HG03095 (cell line): ENCODE measurements at regions not wholly inside any gene's neighbourhood (a gene's known extent, or its start where the extent isn't known, plus 50 kb on each side); places are given as distances from the start of the nearest gene placed in this dataset.
"Not testable (repeated sequence)": the region's sequence is repeated elsewhere in the genome, so short reads cannot be mapped to it uniquely, and the experiment has no call there.

Experiments
- ATAC-seq: cut with Tn5 transposase; IDR thresholded peaks from one replicate; pipeline ENCODE4 v1.9.1; 2021; ENCODE audit warnings: moderate library complexity; ENCODE audit not compliant: unreplicated experiment

GRCh38 chr11:45388472-45388871 is 102.3 kb upstream of the SYT13 start:
- no peak for ATAC-seq

- ATAC-seq = not testable (repeated sequence)
Measured at GRCh38 chr11:45387885-45388284, 101.7 kb upstream of the SYT13 start.

GRCh38 chr11:45386972-45387371 is 100.8 kb upstream of the SYT13 start:
- no peak for ATAC-seq

- ATAC-seq = no peak
Measured at GRCh38 chr11:45385844-45386243, 99.7 kb upstream of the SYT13 start.

GRCh38 chr11:45385423-45385822 is 99.3 kb upstream of the SYT13 start:
- no peak for ATAC-seq

GRCh38 chr11:45384711-45385241 is 98.6 kb upstream of the SYT13 start:
- no peak for ATAC-seq

- no peak for ATAC-seq
Measured at GRCh38 chr11:45384016-45384415, 97.9 kb upstream of the SYT13 start.

GRCh38 chr11:45383224-45383623 is 97.1 kb upstream of the SYT13 start:
- ATAC-seq = no peak

- ATAC-seq = no peak
Measured at GRCh38 chr11:45382133-45382878, 96.2 kb upstream of the SYT13 start.

- ATAC-seq = no peak
Measured at GRCh38 chr11:45379162-45379863, 93.2 kb upstream of the SYT13 start.

- ATAC-seq = no peak
Measured at GRCh38 chr11:45378516-45378915, 92.4 kb upstream of the SYT13 start.

- ATAC-seq = no peak
Measured at GRCh38 chr11:45374653-45375059, 88.5 kb upstream of the SYT13 start.

GRCh38 chr11:45374130-45374529 is 88.0 kb upstream of the SYT13 start:
- ATAC-seq = no peak

- no peak for ATAC-seq
Measured at GRCh38 chr11:45373506-45374035, 87.4 kb upstream of the SYT13 start.

GRCh38 chr11:45372414-45372813 is 86.3 kb upstream of the SYT13 start:
- ATAC-seq = not testable (repeated sequence)

- no peak for ATAC-seq
Measured at GRCh38 chr11:45371251-45372115, 85.3 kb upstream of the SYT13 start.

- no peak for ATAC-seq
Measured at GRCh38 chr11:45369313-45369712, 83.2 kb upstream of the SYT13 start.

GRCh38 chr11:45368697-45369096 is 82.6 kb upstream of the SYT13 start:
- ATAC-seq = no peak

GRCh38 chr11:45366619-45367190 is 80.6 kb upstream of the SYT13 start:
- no peak for ATAC-seq

GRCh38 chr11:45365961-45366618 is 79.9 kb upstream of the SYT13 start:
- no peak for ATAC-seq
